ENCODE measurements at regions not wholly inside any gene's neighbourhood (a gene's known extent, or its start where the extent isn't known, plus 50 kb on each side); places are given as distances from the start of the nearest gene placed in this dataset.

DNA sequence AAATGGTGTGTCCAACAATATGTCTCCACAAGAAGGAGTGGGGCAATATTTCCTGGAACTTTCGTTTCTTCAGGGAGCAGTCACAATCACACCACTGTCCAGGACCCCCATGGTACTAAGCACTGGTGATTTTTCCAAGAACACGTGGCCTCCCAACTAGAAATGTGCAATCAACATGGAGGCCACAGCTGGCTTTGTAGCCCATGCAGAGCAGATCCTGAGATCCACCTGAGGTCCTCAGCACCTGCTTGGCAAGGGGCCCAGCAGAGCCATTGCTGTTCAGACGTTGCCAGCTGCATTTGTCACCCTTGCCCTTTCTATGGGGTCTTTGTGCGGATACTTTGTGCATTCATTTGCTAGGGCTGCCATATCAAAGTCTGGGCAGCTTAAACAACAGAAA is 334.5 kb upstream of the IRX4 start:
- Histone ChIP-seq H3K9me3 (no peaks in the 10 kb centered on the region), H3K27ac (no peak overlapping the region), H3K27me3 (no peaks in the 10 kb centered on the region), H3K4me3 (no peak overlapping the region), H3K4me1 (ENCODE audit: insufficient read depth) (no peaks in the 10 kb centered on the region), H3K36me3 (no peaks in the 10 kb centered on the region)
- DNase-seq: no peak
- intact Hi-C loops (cut with DNase I): no loop called here
- TF ChIP-seq EP300 (IDR thresholded peaks at IDR 0.05) (no peak), CTCF (IDR thresholded peaks at IDR 0.05) (no peak), POLR2A (IDR thresholded peaks at IDR 0.05) (no peak)
- WGBS, 3 donors: 61 to 77% (median 72%) methylated on average over 4 of the region's 4 CpGs

GRCh38 chr5:2214910-2215590 is 332.3 kb upstream of the IRX4 start:
- no peaks in the 10 kb centered on the region for H3K27me3 ChIP-seq
- TF ChIP-seq CTCF (IDR thresholded peaks at IDR 0.05): no peak
- no peak for TF ChIP-seq EP300 (IDR thresholded peaks at IDR 0.05)
- TF ChIP-seq POLR2A (IDR thresholded peaks at IDR 0.05): no peak
- no peak overlapping the region for H3K4me3 ChIP-seq
- no peaks in the 10 kb centered on the region for H3K36me3 ChIP-seq
- intact Hi-C loops (cut with DNase I): no loop called here
- 48 to 67% (median 51%) methylated on average over 15 of the region's 15 CpGs for WGBS, 3 donors
- no peaks in the 10 kb centered on the region for H3K9me3 ChIP-seq
- no peak for DNase-seq
- no peak overlapping the region for H3K27ac ChIP-seq
- no peaks in the 10 kb centered on the region for H3K4me1 ChIP-seq (ENCODE audit: insufficient read depth)

DNA sequence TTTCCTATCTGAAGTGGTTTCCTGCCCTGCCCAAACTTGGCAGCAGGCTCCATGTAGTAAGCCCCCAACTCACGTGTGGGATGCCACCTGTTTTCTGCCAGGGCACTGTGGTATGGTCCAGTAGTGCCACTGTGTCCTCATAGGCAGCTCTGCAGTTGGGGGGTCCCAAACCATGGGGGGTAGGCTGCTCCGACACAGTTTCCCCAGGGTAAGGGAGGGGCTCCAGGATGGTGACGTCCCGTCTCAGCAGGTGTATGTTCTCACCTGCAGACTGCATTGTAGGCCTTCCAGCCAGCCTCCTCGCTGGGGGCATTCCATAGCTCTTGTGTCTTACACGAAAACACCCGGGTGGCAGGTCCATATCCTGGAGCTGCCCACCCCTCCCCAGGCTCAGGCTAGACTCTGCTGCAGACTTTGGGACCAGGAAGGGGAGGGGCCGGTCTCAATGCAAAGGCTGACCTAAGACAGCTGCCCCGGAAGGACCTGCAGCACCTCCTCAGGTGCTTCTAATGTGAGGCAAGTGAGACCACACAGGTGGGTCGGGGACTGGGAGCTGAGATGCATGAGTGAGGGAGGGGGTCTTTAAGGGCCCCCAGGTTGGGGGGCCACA is 330.5 kb upstream of the IRX4 start:
- intact Hi-C loops (cut with DNase I): no loop called here
- 68 to 80% (median 76%) methylated on average over 10 of the region's 10 CpGs for WGBS, 3 donors

GRCh38 chr5:2212481-2212880 is 329.8 kb upstream of the IRX4 start:
- DNase-seq: no peak
- intact Hi-C loops (cut with DNase I): no loop called here
- no peaks in the 10 kb centered on the region for H3K4me1 ChIP-seq (ENCODE audit: insufficient read depth)
- H3K27me3 ChIP-seq: no peaks in the 10 kb centered on the region
- no peaks in the 10 kb centered on the region for H3K36me3 ChIP-seq
- H3K27ac ChIP-seq: no peak overlapping the region
- no peaks in the 10 kb centered on the region for H3K9me3 ChIP-seq
- 70 to 80% (median 75%) methylated on average over 3 of the region's 3 CpGs for WGBS, 3 donors
- no peak for TF ChIP-seq CTCF (IDR thresholded peaks at IDR 0.05)
- TF ChIP-seq EP300 (IDR thresholded peaks at IDR 0.05): no peak
- no peak for TF ChIP-seq POLR2A (IDR thresholded peaks at IDR 0.05)
- H3K4me3 ChIP-seq: no peak overlapping the region

More for the DNA sequence above, 330.5 kb upstream of the IRX4 start:
- no peaks in the 10 kb centered on the region for H3K27me3 ChIP-seq
- TF ChIP-seq POLR2A (IDR thresholded peaks at IDR 0.05) (no peak), EP300 (IDR thresholded peaks at IDR 0.05) (no peak), CTCF (IDR thresholded peaks at IDR 0.05) (no peak)
- no peak for DNase-seq
- no peaks in the 10 kb centered on the region for H3K9me3 ChIP-seq
- H3K4me1 ChIP-seq (ENCODE audit: insufficient read depth): no peaks in the 10 kb centered on the region
- no peaks in the 10 kb centered on the region for H3K36me3 ChIP-seq
- no peak overlapping the region for H3K27ac ChIP-seq
- H3K4me3 ChIP-seq: no peak overlapping the region

Measured in ovary (tissue), 7 donors.